Left cardiac atrium (tissue), 4 donors: ENCODE measurements at regions not wholly inside any gene's neighbourhood (a gene's known extent, or its start where the extent isn't known, plus 50 kb on each side); places are given as distances from the start of the nearest gene placed in this dataset.

ENCODE experiments used
- ATAC-seq, 2 donors: fragments of 200-7000 bp; cut with Tn5 transposase; one replicate each; pipeline ENCODE4 v1.9.1; 2020; ENCODE audit warnings: mild to moderate bottlenecking in 2 of 2, moderate library complexity in 2 of 2
- DNase-seq: peaks from one replicate; pipeline ENCODE4 v3.0.0-alpha.2; 2020
- intact Hi-C, 2 donors: fragments of 100-400 bp; cut with DNase I; formaldehyde crosslinking; loops; one replicate each; pipeline versions ENCODE4 v1.14.1 to v1.15.1; 2022 to 2023
- donor health status: DM: no; HTN: yes; CAD: no.
- donor health status: DM: no; HTN: yes; CAD: no; lungs with severe emphysema.
- donor health status: DM: yes; HTN: yes; CAD: no.
- donor health status: Dilated cardiomyopathy.

DNA sequence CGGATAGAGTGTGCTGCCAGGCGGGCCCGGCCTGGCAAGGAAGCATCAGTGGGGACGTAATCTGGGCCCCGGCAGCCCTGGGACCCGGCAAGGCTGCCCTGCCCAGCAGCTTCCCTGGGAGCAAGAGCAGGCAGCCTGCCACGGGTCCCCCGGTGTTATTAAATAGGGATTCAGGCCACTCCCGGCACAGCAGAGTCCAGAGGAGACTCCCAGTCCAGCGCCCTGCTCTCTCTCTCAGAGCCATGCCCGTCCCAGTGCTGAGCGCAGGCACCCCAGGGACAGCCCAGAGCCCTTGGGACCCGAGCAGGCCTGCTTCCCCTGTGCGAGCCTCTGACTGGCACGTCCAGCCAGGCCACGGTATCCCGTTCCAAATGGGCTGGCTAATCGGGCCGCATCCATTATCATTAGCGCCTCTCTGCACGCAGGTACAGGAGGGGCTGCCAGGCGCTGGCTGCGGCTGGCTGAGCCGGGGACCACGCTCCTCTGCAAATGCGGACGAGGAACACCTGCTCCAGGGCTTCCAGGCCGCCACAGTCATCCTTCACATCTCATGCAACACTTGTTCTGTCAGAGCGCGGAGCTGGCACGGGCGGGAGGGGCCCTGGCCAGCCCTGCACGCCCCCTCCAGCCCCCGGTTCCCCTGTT is 344.2 kb upstream of the MKI67 start:
- intact Hi-C loops: no loop called here
- no peak for ATAC-seq
- DNase-seq: no peak

GRCh38 chr10:128471151-128471550 is 344.9 kb upstream of the MKI67 start:
- intact Hi-C loops: no loop called here
- no peak for DNase-seq
- no peak for ATAC-seq

- no peak for ATAC-seq
- intact Hi-C loops: no loop called here
- DNase-seq: no peak
Observed at GRCh38 chr10:128472196-128472595, 346.0 kb upstream of the MKI67 start.

DNA sequence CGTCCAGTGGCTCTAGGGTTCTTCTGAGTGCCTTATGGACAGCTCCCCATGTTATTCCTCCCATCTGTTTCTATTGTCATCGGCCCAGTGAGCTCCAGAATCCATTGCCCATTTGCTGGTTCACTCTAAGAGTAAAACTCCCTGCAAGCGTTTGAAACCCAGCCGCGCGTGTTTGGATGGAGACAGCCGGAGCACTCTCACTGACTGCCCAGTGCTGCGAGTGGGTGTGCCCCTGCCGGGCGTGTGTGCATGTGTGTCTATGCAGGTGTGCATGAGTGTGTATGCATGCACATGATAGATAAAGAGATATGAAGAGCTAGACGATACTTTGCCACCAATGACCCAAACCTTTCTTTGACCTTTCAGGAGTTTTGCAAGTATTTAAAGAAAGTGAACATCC is 347.2 kb upstream of the MKI67 start:
- DNase-seq (no peak), ATAC-seq (no peak)
- intact Hi-C loops: no loop called here

GRCh38 chr10:128473911-128474310 is 347.7 kb upstream of the MKI67 start:
- intact Hi-C loops: no loop called here
- ATAC-seq: no peak
- no peak for DNase-seq

GRCh38 chr10:128474571-128474970 is 348.3 kb upstream of the MKI67 start:
- intact Hi-C loops: no loop called here
- ATAC-seq (no peak), DNase-seq (no peak)

GRCh38 chr10:128475686-128476367 is 349.6 kb upstream of the MKI67 start:
- intact Hi-C loops: no loop called here
- DNase-seq (no peak), ATAC-seq (no peak)

GRCh38 chr10:128476368-128476725 is 350.1 kb upstream of the MKI67 start:
- no peak for ATAC-seq
- DNase-seq: no peak
- intact Hi-C loops: no loop called here

DNA sequence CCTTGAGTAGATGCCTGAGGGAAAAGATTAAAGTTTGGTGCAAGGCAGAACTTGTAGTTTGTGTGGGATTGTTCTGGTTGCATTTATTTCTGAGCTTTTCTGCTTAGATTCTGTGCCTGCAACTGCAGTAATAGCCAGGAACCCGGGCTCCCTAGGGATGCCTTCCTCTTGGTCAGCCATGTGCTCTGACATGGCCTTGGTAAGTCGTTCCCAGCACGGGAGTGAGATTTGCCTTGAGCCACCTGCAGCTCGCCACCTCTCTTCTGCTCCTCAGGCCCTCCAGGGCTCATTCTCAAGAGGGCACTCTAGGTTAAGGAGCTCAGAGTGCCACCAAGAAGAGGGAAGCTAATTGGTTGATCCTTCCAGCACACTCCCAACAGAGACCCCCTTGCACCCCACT is 350.6 kb upstream of the MKI67 start:
- ATAC-seq (no peak), DNase-seq (no peak)

GRCh38 chr10:128480601-128481000 is 354.4 kb upstream of the MKI67 start:
- no peak for ATAC-seq
- intact Hi-C loops: no loop called here
- DNase-seq: no peak

More for the DNA sequence above, 350.6 kb upstream of the MKI67 start:
- intact Hi-C loops: no loop called here

DNA sequence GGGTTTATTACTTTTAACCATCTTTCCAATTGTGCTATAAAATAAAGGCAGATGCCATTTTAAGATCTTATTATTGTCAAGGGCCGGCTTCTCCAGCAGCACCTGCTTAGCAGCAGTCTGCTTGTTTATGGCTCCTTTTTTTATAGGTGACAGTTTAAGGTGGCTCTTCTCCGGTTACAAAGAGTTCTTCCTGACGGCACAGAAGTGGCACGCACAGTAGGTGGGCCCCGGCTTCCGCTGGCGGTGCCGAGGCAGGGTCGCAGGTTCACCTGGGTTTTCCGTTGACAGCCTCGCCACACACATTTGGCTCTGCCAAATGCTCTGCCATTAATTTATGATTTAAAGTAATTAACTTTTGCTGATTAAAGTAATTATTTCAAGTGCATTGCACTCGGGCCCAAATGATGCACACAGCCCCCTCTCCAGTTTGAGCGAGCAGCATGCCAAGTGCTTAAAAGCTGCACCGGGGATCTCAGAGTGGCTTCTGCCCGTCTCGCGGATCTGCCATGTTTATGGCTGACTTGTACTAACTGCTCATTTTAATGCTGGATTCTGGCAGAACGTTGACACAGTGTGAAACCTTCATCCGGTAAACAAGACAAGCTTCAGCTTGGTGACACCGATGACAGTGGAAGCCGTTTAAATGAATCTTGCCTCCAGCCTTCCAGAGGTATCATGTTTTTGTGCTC is 355.1 kb upstream of the MKI67 start:
- DNase-seq: no peak
- intact Hi-C loops: no loop called here
- no peak for ATAC-seq

- no peak for ATAC-seq
- intact Hi-C loops: no loop called here
- DNase-seq: no peak
Observed at GRCh38 chr10:128482052-128482451, 355.8 kb upstream of the MKI67 start.

- ATAC-seq: no peak
- intact Hi-C loops: no loop called here
- DNase-seq: no peak
Observed at GRCh38 chr10:128483216-128483615, 357.0 kb upstream of the MKI67 start.

DNA sequence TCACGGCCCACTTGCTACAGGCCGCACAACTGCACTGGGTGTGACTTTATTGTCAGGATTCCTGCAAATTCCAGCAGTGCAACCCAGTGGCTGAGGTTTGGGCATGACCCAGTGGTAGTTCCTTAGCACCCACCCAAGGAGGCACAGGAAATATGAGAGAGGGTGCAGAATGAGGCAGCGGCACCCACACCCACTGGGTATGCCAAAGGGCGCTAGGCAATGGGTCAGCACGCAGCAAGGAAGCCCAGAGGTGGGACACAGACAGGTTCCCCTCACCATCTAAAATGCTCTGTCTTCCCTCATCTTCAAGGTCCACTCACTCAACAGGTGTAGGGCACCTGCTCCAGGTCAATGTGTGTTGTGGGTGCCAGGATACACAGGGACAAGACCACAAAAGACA is 357.8 kb upstream of the MKI67 start:
- intact Hi-C loops: no loop called here
- DNase-seq (no peak), ATAC-seq (no peak)

GRCh38 chr10:128485701-128486235 is 359.5 kb upstream of the MKI67 start:
- DNase-seq (no peak), ATAC-seq (no peak)
- intact Hi-C loops: no loop called here

- ATAC-seq: no peak
- no peak for DNase-seq
- intact Hi-C loops: no loop called here
Observed at GRCh38 chr10:128487517-128487916, 361.3 kb upstream of the MKI67 start.

GRCh38 chr10:128489324-128490247 is 363.4 kb upstream of the MKI67 start:
- DNase-seq (no peak), ATAC-seq (no peak)
- intact Hi-C loops: no loop called here

DNA sequence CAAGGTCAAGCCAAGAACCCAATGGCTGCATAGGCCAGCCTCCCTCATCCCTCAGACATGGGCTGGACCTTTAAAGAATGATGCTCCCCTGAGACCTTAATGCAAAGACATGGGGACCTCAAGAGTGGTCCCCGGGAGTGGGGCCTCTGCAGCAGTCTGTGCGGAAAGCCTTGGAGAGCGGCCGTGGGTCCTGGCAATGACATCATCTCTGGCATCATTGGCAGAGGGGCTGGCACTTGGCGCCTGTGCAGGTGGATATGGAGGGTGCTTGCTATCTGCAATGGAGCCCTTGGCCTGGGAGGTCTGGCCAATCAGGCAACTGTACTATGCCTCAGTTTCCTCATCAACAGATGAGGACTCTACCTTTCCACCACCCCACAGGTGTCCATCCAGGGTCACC is 365.5 kb upstream of the MKI67 start:
- intact Hi-C loops: no loop called here
- no peak for ATAC-seq
- DNase-seq: no peak

GRCh38 chr10:128493811-128494210 is 367.6 kb upstream of the MKI67 start:
- intact Hi-C loops: no loop called here
- no peak for ATAC-seq
- no peak for DNase-seq

- no peak for DNase-seq
- intact Hi-C loops: no loop called here
- ATAC-seq: no peak
Observed at GRCh38 chr10:128494665-128495064, 368.4 kb upstream of the MKI67 start.
